ENCODE measurements at regions not wholly inside any gene's neighbourhood (a gene's known extent, or its start where the extent isn't known, plus 50 kb on each side); places are given as distances from the start of the nearest gene placed in this dataset.
"Not testable (repeated sequence)": the region's sequence is repeated elsewhere in the genome, so short reads cannot be mapped to it uniquely, and the experiment has no call there.

GRCh38 chr3:29156086-29156715 lies 124.7 kb upstream of the RBMS3 start:
- peak; percentile 11 for DNase-seq

DNA sequence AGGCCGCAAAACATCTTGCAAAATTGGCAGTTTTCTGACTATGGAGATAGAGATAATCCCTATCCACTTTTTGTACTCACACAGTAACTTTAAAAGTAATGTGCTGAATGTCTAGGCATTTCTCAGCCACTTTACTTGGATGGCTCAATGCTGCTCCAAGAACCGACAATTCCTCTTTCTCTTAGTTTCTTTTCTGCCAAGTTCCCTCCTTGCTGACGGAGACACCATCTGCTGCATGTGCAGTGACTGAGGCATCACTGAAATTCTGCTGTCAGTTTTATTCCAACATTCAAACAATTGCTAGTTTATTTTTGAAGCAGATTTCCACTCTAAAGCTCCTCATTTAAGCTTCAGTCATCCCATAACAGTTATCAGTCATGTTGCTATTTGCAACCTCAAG lies 116.0 kb upstream of the RBMS3 start:
- DNase-seq = peak; percentile 2

- DNase-seq = no peak
Observed at GRCh38 chr3:29167180-29167579, 113.7 kb upstream of the RBMS3 start.

DNA sequence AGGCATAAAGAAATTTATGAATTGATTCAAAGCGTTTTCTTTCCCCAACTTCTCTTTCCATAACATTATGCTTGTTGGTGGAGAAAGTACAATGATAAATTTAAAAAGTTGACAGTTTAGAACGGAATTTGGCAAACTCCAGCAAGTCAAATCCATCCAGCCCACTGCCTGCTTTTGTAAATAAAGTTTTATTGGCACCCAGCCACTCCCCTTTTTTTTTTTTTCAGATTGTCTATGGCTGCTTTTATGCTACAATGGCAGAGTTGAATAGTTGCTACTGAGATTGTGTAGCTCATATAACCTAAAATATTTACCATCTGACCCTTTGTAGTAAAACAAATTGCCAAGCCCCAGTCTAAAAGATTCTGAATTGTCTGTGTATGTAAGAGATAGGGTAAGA lies 112.8 kb upstream of the RBMS3 start:
- DNase-seq = no peak

DNA sequence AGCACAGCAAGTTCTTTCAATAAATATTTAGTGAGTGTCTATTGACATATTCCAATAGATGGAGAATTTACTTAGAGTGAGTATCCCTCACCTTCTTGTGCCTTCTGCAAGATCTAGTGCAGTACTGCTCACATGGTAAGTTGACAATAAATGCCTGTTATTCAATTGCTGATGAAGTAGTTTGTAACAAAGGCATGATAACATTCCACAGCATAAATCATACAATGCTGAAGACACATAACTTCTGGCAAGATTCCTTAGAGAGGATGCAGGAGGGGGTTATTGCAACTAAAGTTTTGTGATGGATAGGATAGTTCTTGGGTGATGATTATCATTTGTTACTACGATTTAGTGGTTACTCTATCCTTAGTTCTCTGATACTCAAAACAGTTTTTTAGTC lies 112.2 kb upstream of the RBMS3 start:
- no peak for DNase-seq

GRCh38 chr3:29169451-29169850 lies 111.4 kb upstream of the RBMS3 start:
- no peak for DNase-seq

GRCh38 chr3:29171043-29171990 lies 109.6 kb upstream of the RBMS3 start:
- DNase-seq = no peak

GRCh38 chr3:29176501-29176900 lies 104.4 kb upstream of the RBMS3 start:
- no peak for DNase-seq

- no peak for DNase-seq
Observed at GRCh38 chr3:29178809-29179793, 101.8 kb upstream of the RBMS3 start.

- no peak for DNase-seq
Observed at GRCh38 chr3:29181149-29181780, 99.6 kb upstream of the RBMS3 start.

DNA sequence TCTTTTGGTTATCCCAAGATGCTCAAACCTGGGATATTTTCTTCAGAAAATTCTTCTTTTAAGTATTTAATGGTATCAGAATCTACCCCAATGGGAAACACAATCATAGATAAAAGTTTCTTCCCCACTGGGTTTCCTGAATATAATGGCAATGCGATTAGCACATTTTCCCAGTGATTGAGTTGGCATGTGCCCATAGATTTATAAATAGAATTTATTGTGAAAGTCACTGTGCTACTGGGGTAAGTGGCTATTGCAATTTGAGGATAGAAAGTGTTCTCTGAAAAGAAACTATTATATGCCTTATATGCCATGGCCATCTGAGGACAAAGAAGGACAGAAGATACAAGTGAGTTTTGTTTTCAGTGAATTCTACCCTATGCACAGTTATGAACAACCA lies 99.0 kb upstream of the RBMS3 start:
- no peak for DNase-seq

- not testable (repeated sequence) for DNase-seq
Observed at GRCh38 chr3:29182828-29183227, 98.0 kb upstream of the RBMS3 start.

- no peak for DNase-seq
Observed at GRCh38 chr3:29183346-29184087, 97.4 kb upstream of the RBMS3 start.

DNA sequence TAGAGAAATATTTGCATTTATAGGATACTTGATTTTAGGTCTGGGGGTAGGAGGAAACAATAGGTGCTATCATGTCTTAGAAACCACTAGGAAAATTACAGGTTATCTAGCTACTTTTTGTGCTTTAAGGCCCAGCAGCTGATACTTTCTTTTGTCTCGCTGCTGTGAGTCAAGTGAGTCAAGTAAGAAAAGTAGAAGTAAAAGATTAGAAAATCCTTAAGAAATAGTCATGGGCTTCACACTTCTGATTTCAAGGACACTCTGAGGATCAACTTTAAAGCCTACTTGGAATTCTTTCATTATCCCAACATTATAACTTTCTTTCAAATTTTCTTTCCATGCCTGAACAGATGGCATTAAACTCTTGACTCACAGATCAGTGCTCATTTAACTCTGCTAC lies 95.2 kb upstream of the RBMS3 start:
- no peak for DNase-seq

GRCh38 chr3:29186131-29186599 lies 94.7 kb upstream of the RBMS3 start:
- DNase-seq = no peak

GRCh38 chr3:29186982-29187725 lies 93.7 kb upstream of the RBMS3 start:
- no peak for DNase-seq

GRCh38 chr3:29189328-29189727 lies 91.5 kb upstream of the RBMS3 start:
- no peak for DNase-seq

- no peak for DNase-seq
Observed at GRCh38 chr3:29194139-29194538, 86.7 kb upstream of the RBMS3 start.

GRCh38 chr3:29195056-29195455 lies 85.8 kb upstream of the RBMS3 start:
- no peak for DNase-seq

- no peak for DNase-seq
Observed at GRCh38 chr3:29201604-29202003, 79.3 kb upstream of the RBMS3 start.

GRCh38 chr3:29202378-29202777 lies 78.5 kb upstream of the RBMS3 start:
- DNase-seq = no peak

Data from DMS 273 treated with DMSO at 0.1 percent for 48 hours (cell line).